Activated naive CD4-positive, alpha-beta T cell treated with anti-CD3 and anti-CD28 coated beads, Interleukin-2, amount 10 ng/mL, durations not matched to agents 7 days and 5 days (primary cell): ENCODE measurements at regions not wholly inside any gene's neighbourhood (a gene's known extent, or its start where the extent isn't known, plus 50 kb on each side); places are given as distances from the start of the nearest gene placed in this dataset.

ENCODE experiments used
- CTCF ChIA-PET: fragments of 350-600 bp; sonication (Branson Sonifier 250); formaldehyde crosslinking; loops from one replicate; lab custom pipeline; 2021; ENCODE audit warnings: antibody characterized with exemption; lab: Charles Lee
- DNase-seq: peaks from one replicate; pipeline ENCODE4 v3.0.0-alpha.2; 2020
- H3K27ac Mint-ChIP-seq: one replicate; pipeline ENCODE4 v1.8.0; 2021; ENCODE audit warnings: mild to moderate bottlenecking, moderate library complexity, mixed read lengths
- H3K27me3 Mint-ChIP-seq: one replicate; pipeline ENCODE4 v1.8.0; 2021; ENCODE audit warnings: mild to moderate bottlenecking, mixed read lengths
- H3K36me3 Mint-ChIP-seq: one replicate; pipeline ENCODE4 v1.8.0; 2021; ENCODE audit warnings: mixed read lengths
- H3K4me1 Mint-ChIP-seq: one replicate; pipeline ENCODE4 v1.8.0; 2021; ENCODE audit warnings: mixed read lengths
- H3K4me3 Mint-ChIP-seq: one replicate; pipeline ENCODE4 v1.8.0; 2021; ENCODE audit warnings: mild to moderate bottlenecking, moderate library complexity, mixed read lengths
- H3K9me3 Mint-ChIP-seq: one replicate; pipeline ENCODE4 v1.8.0; 2021; ENCODE audit warnings: mixed read lengths

DNA sequence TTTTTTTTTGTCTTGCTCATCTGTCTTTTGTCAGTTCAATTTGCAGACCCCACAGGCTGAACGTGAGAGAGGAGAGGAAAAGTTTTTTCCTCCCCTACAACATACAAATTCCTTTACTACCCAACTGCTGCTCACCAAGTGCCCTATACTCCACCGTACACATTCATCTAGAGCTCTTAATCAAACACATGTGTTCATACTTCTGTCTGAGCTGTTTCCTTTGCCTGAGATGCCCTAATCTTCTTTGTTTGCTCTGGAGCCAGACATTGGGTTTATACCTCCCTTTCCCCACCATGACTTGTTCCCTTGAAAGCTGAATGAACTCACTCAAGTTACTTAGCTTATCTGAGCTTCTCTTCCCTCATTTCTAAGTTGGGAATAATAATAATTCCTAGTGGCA is 122.7 kb upstream of the RASGRP1 start:
- Mint-ChIP-seq H3K9me3 (no peaks in the 10 kb centered on the region), H3K4me3 (peak overlapping the region; percentile 4), H3K36me3 (peaks cover 5% of the 10 kb centered on the region), H3K27ac (peak overlapping the region; percentile 98), H3K27me3 (no peaks in the 10 kb centered on the region), H3K4me1 (peaks cover 97% of the 10 kb centered on the region)
- CTCF ChIA-PET, result interaction anchor here (0.7 to 11.1 kb wide), 13 partner anchors 10 to 260 kb away, joined by 3 to 341 read pairs (median 7); partner anchors contain the start of gene RASGRP1
- no peak for DNase-seq

- Mint-ChIP-seq H3K36me3 (peaks cover 3% of the 10 kb centered on the region), H3K9me3 (no peaks in the 10 kb centered on the region), H3K27me3 (no peaks in the 10 kb centered on the region), H3K4me1 (peaks cover 94% of the 10 kb centered on the region), H3K4me3 (peak overlapping the region; percentile 25), H3K27ac (peak overlapping the region; percentile 98)
- no peak for DNase-seq
- CTCF ChIA-PET, result interaction anchor here (0.8 to 11.1 kb wide), 15 partner anchors 9 to 261 kb away, joined by 3 to 341 read pairs (median 7); partner anchors contain the start of gene RASGRP1
These were observed 123.3 kb upstream of the RASGRP1 start for GRCh38 chr15:38687775-38688495.

DNA sequence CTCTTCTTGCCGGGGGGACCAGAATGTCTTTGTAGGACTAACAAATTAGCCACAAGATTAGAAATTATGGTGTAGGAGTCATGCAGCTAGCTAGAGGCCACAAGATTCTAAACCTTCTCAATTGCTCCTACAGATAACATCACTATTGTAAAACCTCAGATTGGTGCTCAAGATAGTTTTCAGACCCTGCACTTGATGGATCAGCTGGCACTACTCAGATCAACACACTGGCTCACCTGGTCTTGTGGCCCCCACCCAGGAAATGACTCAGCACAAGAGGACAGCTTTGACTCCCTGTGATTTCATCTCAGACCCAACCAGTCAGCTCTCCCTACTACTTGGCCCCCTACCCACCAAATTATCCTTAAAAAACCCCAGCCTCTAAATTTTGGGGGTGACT is 124.1 kb upstream of the RASGRP1 start:
- H3K36me3 Mint-ChIP-seq, result no peaks in the 10 kb centered on the region
- H3K27ac Mint-ChIP-seq, result peak overlapping the region; percentile 98
- no peaks in the 10 kb centered on the region for H3K27me3 Mint-ChIP-seq
- peak; percentile 82 for DNase-seq
- H3K9me3 Mint-ChIP-seq, result no peaks in the 10 kb centered on the region
- peak overlapping the region; percentile 25 for H3K4me3 Mint-ChIP-seq
- CTCF ChIA-PET, result interaction anchor here (1.2 to 11.1 kb wide), 12 partner anchors 9 to 261 kb away, joined by 3 to 341 read pairs (median 14); partner anchors contain the start of gene RASGRP1
- H3K4me1 Mint-ChIP-seq, result peaks cover 86% of the 10 kb centered on the region

GRCh38 chr15:38689522-38689921 is 124.9 kb upstream of the RASGRP1 start:
- Mint-ChIP-seq H3K4me3 (no peak overlapping the region), H3K4me1 (peaks cover 83% of the 10 kb centered on the region), H3K27ac (peak overlapping the region; percentile 98), H3K27me3 (no peaks in the 10 kb centered on the region), H3K9me3 (no peaks in the 10 kb centered on the region), H3K36me3 (no peaks in the 10 kb centered on the region)
- DNase-seq, result no peak
- CTCF ChIA-PET, result interaction anchor here (0.6 to 11.1 kb wide), 19 partner anchors 8 to 249 kb away, joined by 3 to 341 read pairs (median 5); partner anchors contain the start of genes FAM98B and RASGRP1

DNA sequence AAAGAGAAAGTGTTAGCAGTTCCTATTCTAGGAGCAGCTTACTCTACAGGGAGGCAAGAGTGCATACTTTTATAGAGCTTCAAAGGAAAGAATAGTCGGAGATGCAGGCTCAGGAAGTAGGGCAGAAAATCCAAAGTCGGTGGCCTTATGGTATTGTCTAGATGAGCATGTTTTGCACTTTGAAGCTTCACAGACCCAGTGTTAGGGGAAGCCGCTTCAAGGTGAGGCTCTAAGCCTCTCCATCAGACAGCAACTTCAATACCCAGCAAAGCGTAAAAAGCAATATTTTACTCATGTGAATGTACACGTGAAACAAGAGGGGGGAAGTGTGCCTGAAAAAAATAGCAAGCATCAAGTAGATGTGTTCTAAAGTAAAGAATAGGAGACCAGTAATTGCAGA is 125.6 kb upstream of the RASGRP1 start:
- H3K9me3 Mint-ChIP-seq, result no peaks in the 10 kb centered on the region
- no peaks in the 10 kb centered on the region for H3K36me3 Mint-ChIP-seq
- DNase-seq, result no peak
- H3K4me1 Mint-ChIP-seq, result peaks cover 83% of the 10 kb centered on the region
- peak overlapping the region; percentile 2 for H3K4me3 Mint-ChIP-seq
- peak overlapping the region; percentile 98 for H3K27ac Mint-ChIP-seq
- no peaks in the 10 kb centered on the region for H3K27me3 Mint-ChIP-seq
- CTCF ChIA-PET, result interaction anchor here (0.6 to 11.1 kb wide), 36 partner anchors 7 to 249 kb away, joined by 3 to 341 read pairs (median 5); partner anchors contain the start of genes FAM98B and RASGRP1

DNA sequence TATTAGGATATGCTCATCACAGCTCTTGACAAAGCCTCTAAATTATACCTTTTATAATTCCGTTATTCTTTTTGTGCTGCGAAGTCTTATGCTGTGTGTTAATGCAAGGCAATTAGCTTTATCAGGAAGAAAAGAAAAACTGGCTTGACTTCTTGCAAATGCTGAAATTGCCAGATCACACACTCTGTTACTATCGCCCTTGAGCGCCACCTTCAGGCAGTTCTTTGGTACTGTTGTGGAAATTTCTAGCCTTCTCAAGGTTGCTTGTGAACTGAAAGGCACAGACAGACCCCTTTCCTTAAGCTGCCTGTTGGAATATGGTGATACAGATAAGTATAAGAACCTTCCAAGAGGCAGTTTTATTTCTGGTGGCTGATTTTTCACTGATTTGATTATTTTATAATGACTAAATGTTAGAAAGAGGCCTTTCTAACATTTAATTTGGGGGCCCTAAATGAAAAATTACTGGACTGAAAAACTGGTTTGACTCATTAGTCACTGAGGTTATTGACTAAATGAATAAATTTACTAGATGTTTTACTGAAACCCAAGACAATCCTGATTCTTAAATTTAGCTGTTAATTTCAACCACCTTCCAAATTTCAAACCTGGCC is 126.2 kb upstream of the RASGRP1 start:
- peak overlapping the region; percentile 98 for H3K27ac Mint-ChIP-seq
- DNase-seq, result peak; percentile 89
- H3K27me3 Mint-ChIP-seq, result no peaks in the 10 kb centered on the region
- no peaks in the 10 kb centered on the region for H3K9me3 Mint-ChIP-seq
- no peak overlapping the region for H3K4me3 Mint-ChIP-seq
- peaks cover 83% of the 10 kb centered on the region for H3K4me1 Mint-ChIP-seq
- CTCF ChIA-PET, result interaction anchor here (0.7 to 11.1 kb wide), 36 partner anchors 7 to 250 kb away, joined by 3 to 341 read pairs (median 5); partner anchors contain the start of genes FAM98B and RASGRP1
- H3K36me3 Mint-ChIP-seq, result no peaks in the 10 kb centered on the region

DNA sequence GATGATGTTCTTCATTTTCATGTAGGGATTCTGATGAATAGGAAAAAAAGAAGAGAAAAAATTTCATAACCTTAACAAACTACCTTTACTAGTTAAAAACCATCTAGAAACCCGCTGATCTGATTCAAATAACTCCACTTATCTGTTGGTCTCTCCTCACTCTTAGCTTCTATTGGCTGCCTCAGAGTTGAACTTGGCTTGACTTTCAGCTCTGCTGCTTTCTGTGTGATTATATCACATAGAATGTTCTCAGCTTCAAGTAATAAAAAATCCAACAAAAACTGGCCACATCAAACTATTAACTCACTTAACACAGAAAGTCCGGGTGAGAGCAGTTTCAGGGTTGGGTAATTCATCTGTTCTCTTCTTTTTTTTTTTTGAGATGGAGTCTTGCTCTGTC is 126.8 kb upstream of the RASGRP1 start:
- Mint-ChIP-seq H3K9me3 (no peaks in the 10 kb centered on the region), H3K4me1 (peaks cover 83% of the 10 kb centered on the region), H3K27ac (no peak overlapping the region), H3K4me3 (no peak overlapping the region), H3K36me3 (no peaks in the 10 kb centered on the region), H3K27me3 (no peaks in the 10 kb centered on the region)
- DNase-seq, result no peak
- CTCF ChIA-PET, result interaction anchor here (1.1 to 11.1 kb wide), 27 partner anchors 6 to 251 kb away, joined by 3 to 341 read pairs (median 6); partner anchors contain the start of genes FAM98B and RASGRP1

DNA sequence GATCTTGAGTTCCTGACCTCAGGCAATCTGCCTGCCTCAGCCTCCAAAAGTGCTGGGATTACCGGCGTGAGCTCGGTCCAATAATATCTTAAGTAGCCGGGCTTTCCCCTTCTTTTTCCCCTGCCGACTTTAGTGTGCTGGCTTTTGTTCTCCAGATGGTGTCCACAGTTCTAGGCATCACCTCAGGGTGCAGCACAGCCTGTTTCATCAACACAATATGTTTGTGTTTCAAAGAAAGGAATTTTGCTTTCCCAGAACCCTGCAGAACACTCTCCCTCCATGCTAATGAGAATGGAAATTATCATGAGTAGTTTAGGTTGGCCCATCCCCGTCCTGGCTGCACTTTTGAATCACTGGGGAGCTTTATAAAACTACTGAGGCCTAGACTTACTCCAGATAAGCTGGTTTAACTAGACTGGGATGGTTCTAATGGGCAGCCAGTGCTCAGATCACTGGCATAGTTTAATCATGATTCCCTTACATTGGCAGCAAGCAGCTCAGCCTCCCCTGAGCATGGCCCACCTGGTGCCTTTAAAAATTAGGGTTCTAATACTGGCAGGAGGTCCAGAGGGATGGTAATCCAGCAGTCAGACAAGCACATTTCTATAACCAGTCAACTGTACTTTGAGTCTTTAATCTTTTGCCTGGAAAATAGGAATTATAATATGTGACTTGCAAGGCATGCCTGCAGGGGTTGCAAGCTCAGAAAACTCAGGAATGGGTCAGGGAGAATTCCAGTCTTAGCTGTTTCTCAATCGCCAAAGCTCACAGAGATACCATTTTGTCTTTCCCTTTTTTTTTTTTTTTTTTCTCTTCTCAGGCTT is 127.6 kb upstream of the RASGRP1 start:
- no peaks in the 10 kb centered on the region for H3K36me3 Mint-ChIP-seq
- peaks cover 83% of the 10 kb centered on the region for H3K4me1 Mint-ChIP-seq
- H3K27ac Mint-ChIP-seq, result no peak overlapping the region
- no peaks in the 10 kb centered on the region for H3K9me3 Mint-ChIP-seq
- H3K4me3 Mint-ChIP-seq, result no peak overlapping the region
- DNase-seq, result no peak
- no peaks in the 10 kb centered on the region for H3K27me3 Mint-ChIP-seq
- CTCF ChIA-PET, result interaction anchor here (1.0 to 11.1 kb wide), 13 partner anchors 5 to 251 kb away, joined by 3 to 341 read pairs (median 13); partner anchors contain the start of genes FAM98B and RASGRP1

GRCh38 chr15:38692789-38693062 is 128.1 kb upstream of the RASGRP1 start:
- CTCF ChIA-PET, result interaction anchor here (1.0 to 11.1 kb wide), 5 partner anchors 9 to 252 kb away, joined by 4 to 341 read pairs (median 124); partner anchors contain the start of gene RASGRP1
- H3K27ac Mint-ChIP-seq, result no peak overlapping the region
- no peaks in the 10 kb centered on the region for H3K27me3 Mint-ChIP-seq
- no peaks in the 10 kb centered on the region for H3K9me3 Mint-ChIP-seq
- H3K4me3 Mint-ChIP-seq, result no peak overlapping the region
- peaks cover 83% of the 10 kb centered on the region for H3K4me1 Mint-ChIP-seq
- no peaks in the 10 kb centered on the region for H3K36me3 Mint-ChIP-seq
- no peak for DNase-seq

- H3K4me1 Mint-ChIP-seq, result peaks cover 83% of the 10 kb centered on the region
- CTCF ChIA-PET, result interaction anchor here (1.0 to 8.3 kb wide), 13 partner anchors 7 to 255 kb away, joined by 4 to 169 read pairs (median 9); partner anchors contain the start of genes FAM98B and RASGRP1
- no peaks in the 10 kb centered on the region for H3K9me3 Mint-ChIP-seq
- no peak overlapping the region for H3K4me3 Mint-ChIP-seq
- peak overlapping the region; percentile 89 for H3K27ac Mint-ChIP-seq
- DNase-seq, result no peak
- H3K36me3 Mint-ChIP-seq, result no peaks in the 10 kb centered on the region
- H3K27me3 Mint-ChIP-seq, result no peaks in the 10 kb centered on the region
These were observed 130.9 kb upstream of the RASGRP1 start for GRCh38 chr15:38695249-38696108.

DNA sequence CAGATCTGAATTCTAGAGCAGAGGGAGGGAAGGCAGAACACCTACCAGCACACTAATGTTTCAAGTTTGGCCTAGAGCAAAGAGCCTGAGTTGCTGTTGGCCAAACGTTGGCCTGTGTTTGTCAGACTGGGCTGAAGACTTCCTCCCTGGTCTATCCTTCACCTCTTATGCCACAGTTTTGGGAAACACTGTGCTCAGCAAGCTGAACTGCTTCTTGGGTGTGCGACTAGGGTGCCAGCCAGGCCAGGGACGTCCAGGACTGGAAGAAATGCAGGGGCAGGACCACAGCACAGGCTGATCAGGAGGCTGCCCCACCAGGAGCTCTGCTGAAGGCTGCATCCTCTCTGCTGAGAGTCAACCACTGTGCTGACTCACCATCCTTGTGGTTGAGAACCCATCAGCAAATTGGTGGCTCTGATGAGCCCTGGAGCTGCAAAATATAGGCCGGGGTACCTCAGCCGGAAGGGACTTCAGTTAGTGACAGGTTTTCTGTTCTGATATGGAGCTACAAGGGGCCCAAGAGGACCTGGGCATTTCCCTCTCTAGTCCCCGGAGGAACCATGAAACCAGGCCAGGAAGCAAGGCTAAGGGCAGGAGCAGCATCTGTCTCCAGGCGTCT is 131.6 kb upstream of the RASGRP1 start:
- Mint-ChIP-seq H3K27ac (peak overlapping the region; percentile 89), H3K9me3 (no peaks in the 10 kb centered on the region), H3K27me3 (no peaks in the 10 kb centered on the region), H3K4me3 (peak overlapping the region; percentile 61), H3K36me3 (no peaks in the 10 kb centered on the region), H3K4me1 (peaks cover 77% of the 10 kb centered on the region)
- CTCF ChIA-PET, result interaction anchor here (1.0 to 8.3 kb wide), 13 partner anchors 8 to 256 kb away, joined by 4 to 169 read pairs (median 9); partner anchors contain the start of genes FAM98B and RASGRP1
- DNase-seq, result peak; percentile 83

GRCh38 chr15:38696790-38697495 is 132.3 kb upstream of the RASGRP1 start:
- Mint-ChIP-seq H3K4me3 (peak overlapping the region; percentile 61), H3K9me3 (no peaks in the 10 kb centered on the region)

More at GRCh38 chr15:38696790-38697495, 132.3 kb upstream of the RASGRP1 start:
- no peak for DNase-seq
- no peaks in the 10 kb centered on the region for H3K27me3 Mint-ChIP-seq
- CTCF ChIA-PET, result interaction anchor here (0.9 to 8.3 kb wide), 16 partner anchors 8 to 256 kb away, joined by 3 to 169 read pairs (median 5); partner anchors contain the start of genes FAM98B and RASGRP1
- H3K27ac Mint-ChIP-seq, result peak overlapping the region; percentile 89
- H3K4me1 Mint-ChIP-seq, result peaks cover 73% of the 10 kb centered on the region
- no peaks in the 10 kb centered on the region for H3K36me3 Mint-ChIP-seq
